HEK293 (cell line): ENCODE measurements at regions not wholly inside any gene's neighbourhood (a gene's known extent, or its start where the extent isn't known, plus 50 kb on each side); places are given as distances from the start of the nearest gene placed in this dataset.

Experiments used
- CTCF ChIA-PET: fragments of 350-600 bp; formaldehyde crosslinking; extraction: SDS; loops from one replicate; lab custom pipeline; 2021; ENCODE audit warnings: antibody characterized with exemption; lab: Yijun Ruan, JAX
- POLR2A ChIA-PET: fragments of 300-600 bp; formaldehyde crosslinking; extraction: SDS; loops from one replicate; lab custom pipeline; 2020; ENCODE audit warnings: antibody characterized with exemption, inconsistent platforms; lab: Yijun Ruan, JAX
- H3K27ac ChIP-seq: fragments of 200-500 bp; sonication (Bioruptor generic); 2 replicates; pipeline ENCODE4 v1.5.1; 2014; ENCODE audit warnings: low read depth, low read length, control low read depth, inconsistent platforms; ENCODE audit errors: extremely low read depth
- H3K36me3 ChIP-seq, 2 experiments: fragments of 200-500 bp in 1 of 2; sonication (Bioruptor generic) in 1 of 2; 1 replicate in 1 of 2; 2 replicates in 1 of 2; pipeline ENCODE4 v1.5.1; 2014 to 2017; ENCODE audit warnings: inconsistent platforms in 2 of 2, low read length in 2 of 2; ENCODE audit not compliant: control insufficient read depth in 2 of 2, insufficient read depth in 1 of 2
- H3K4me1 ChIP-seq: fragments of 200-500 bp; sonication (Bioruptor generic); 2 replicates; pipeline ENCODE4 v1.5.1; 2014; ENCODE audit warnings: mild to moderate bottlenecking, low read length, inconsistent platforms; ENCODE audit not compliant: control insufficient read depth, insufficient read depth
- H3K4me3 ChIP-seq: 2 replicates; pipeline ENCODE4 v1.5.1; 2011; ENCODE audit warnings: low read depth, mild to moderate bottlenecking, control low read depth, low read length, moderate library complexity
- H3K9me3 ChIP-seq: fragments of 200-500 bp; sonication (Bioruptor generic); 2 replicates; pipeline ENCODE4 v1.5.1; 2014; ENCODE audit warnings: low read depth, low read length, inconsistent platforms; ENCODE audit not compliant: control insufficient read depth, insufficient read depth
- HOXA7 ChIP-seq: sonication (generic); formaldehyde crosslinking; IDR thresholded peaks from 2 replicates; pipeline ENCODE4 v1.8.1; 2022; ENCODE audit warnings: missing genetic modification reagents, borderline replicate concordance
- HOXD13 ChIP-seq: sonication (generic); formaldehyde crosslinking; IDR thresholded peaks from 2 replicates; pipeline ENCODE4 v1.8.0; 2022; ENCODE audit warnings: missing genetic modification reagents, borderline replicate concordance
- KLF9 ChIP-seq: fragments of 450-650 bp; formaldehyde crosslinking; IDR thresholded peaks from 2 replicates; pipeline ENCODE4 v1.5.1; 2016; ENCODE audit warnings: missing biosample characterization, missing genetic modification characterization, low read depth
- RBAK ChIP-seq: fragments of 450-650 bp; formaldehyde crosslinking; IDR thresholded peaks from 2 replicates; pipeline ENCODE4 v1.5.1; 2016; ENCODE audit warnings: missing biosample characterization, missing genetic modification characterization
- ZBTB21 ChIP-seq: fragments of 450-650 bp; formaldehyde crosslinking; IDR thresholded peaks from 2 replicates; pipeline ENCODE4 v1.5.1; 2017; ENCODE audit warnings: missing biosample characterization, missing genetic modification characterization
- ZBTB7A ChIP-seq: fragments of 450-650 bp; formaldehyde crosslinking; IDR thresholded peaks from 2 replicates; pipeline ENCODE4 v1.5.1; 2016; ENCODE audit warnings: low read depth, missing biosample characterization, missing genetic modification characterization
- ZFHX2 ChIP-seq: fragments of 450-650 bp; formaldehyde crosslinking; conservative IDR thresholded peaks from 2 replicates; pipeline ENCODE4 v1.5.1; 2016; ENCODE audit warnings: missing biosample characterization, missing genetic modification characterization
- ZFP69B ChIP-seq: fragments of 450-650 bp; formaldehyde crosslinking; IDR thresholded peaks from 2 replicates; pipeline ENCODE4 v1.5.1; 2016; ENCODE audit warnings: missing biosample characterization, missing genetic modification characterization
- ZNF175 ChIP-seq: fragments of 450-650 bp; formaldehyde crosslinking; IDR thresholded peaks from 2 replicates; pipeline ENCODE4 v1.5.1; 2016; ENCODE audit warnings: missing biosample characterization, missing genetic modification characterization
- ZNF214 ChIP-seq: fragments of 450-650 bp; formaldehyde crosslinking; IDR thresholded peaks from 2 replicates; pipeline ENCODE4 v1.5.1; 2017; ENCODE audit warnings: missing biosample characterization, mild to moderate bottlenecking, missing genetic modification characterization, borderline replicate concordance
- ZNF274 ChIP-seq, 2 experiments: fragments of 200-500 bp in 1 of 2; fragments of 450-650 bp in 1 of 2; sonication (Bioruptor generic) in 1 of 2; formaldehyde crosslinking in 1 of 2; IDR thresholded peaks; 2 replicates each; pipeline versions ENCODE4 v1.5.1 to v1.6.1; 2014 to 2016; ENCODE audit warnings: borderline replicate concordance in 1 of 2, inconsistent platforms in 1 of 2, low read length in 1 of 2, missing biosample characterization in 1 of 2, missing genetic modification characterization in 1 of 2
- ZNF37A ChIP-seq: fragments of 450-650 bp; IDR thresholded peaks from 2 replicates; pipeline ENCODE4 v1.5.1; 2018; ENCODE audit warnings: missing biosample characterization, missing genetic modification characterization
- ZNF398 ChIP-seq: fragments of 450-650 bp; formaldehyde crosslinking; IDR thresholded peaks from 2 replicates; pipeline ENCODE4 v1.5.1; 2017; ENCODE audit warnings: missing biosample characterization, missing genetic modification characterization
- ZNF48 ChIP-seq: fragments of 450-650 bp; formaldehyde crosslinking; IDR thresholded peaks from 2 replicates; pipeline ENCODE4 v1.5.1; 2016; ENCODE audit warnings: missing biosample characterization, missing genetic modification characterization
- ZNF610 ChIP-seq: fragments of 450-650 bp; formaldehyde crosslinking; IDR thresholded peaks from 2 replicates; pipeline ENCODE4 v1.5.1; 2016; ENCODE audit warnings: missing biosample characterization, missing genetic modification characterization, borderline replicate concordance
- ZNF623 ChIP-seq: fragments of 450-650 bp; formaldehyde crosslinking; IDR thresholded peaks from 2 replicates; pipeline ENCODE4 v1.5.1; 2016; ENCODE audit warnings: missing biosample characterization, missing genetic modification characterization
- ZNF670 ChIP-seq: fragments of 450-650 bp; formaldehyde crosslinking; IDR thresholded peaks from 2 replicates; pipeline ENCODE4 v1.5.1; 2016; ENCODE audit warnings: missing biosample characterization, missing genetic modification characterization, low read depth
- ZNF776 ChIP-seq: fragments of 450-650 bp; formaldehyde crosslinking; IDR thresholded peaks from 2 replicates; pipeline ENCODE4 v1.5.0; 2017; ENCODE audit warnings: missing biosample characterization, missing genetic modification characterization, borderline replicate concordance
- ZNF843 ChIP-seq: fragments of 450-650 bp; formaldehyde crosslinking; IDR thresholded peaks from 2 replicates; pipeline ENCODE4 v1.5.1; 2016; ENCODE audit warnings: missing biosample characterization, missing genetic modification characterization
- TF ChIP-seq, protein P1 (sequence below): fragments of 450-650 bp; formaldehyde crosslinking; IDR thresholded peaks from 2 replicates; pipeline ENCODE4 v1.5.1; 2016; ENCODE audit warnings: missing biosample characterization, missing genetic modification characterization, borderline replicate concordance
- TF ChIP-seq, protein P2 (sequence below): fragments of 450-650 bp; formaldehyde crosslinking; IDR thresholded peaks from 2 replicates; pipeline ENCODE4 v1.5.1; 2016; ENCODE audit warnings: missing biosample characterization, missing genetic modification characterization
- TF ChIP-seq, protein P3 (sequence below): fragments of 450-650 bp; formaldehyde crosslinking; IDR thresholded peaks from 2 replicates; pipeline ENCODE4 v1.5.1; 2016; ENCODE audit warnings: missing biosample characterization, missing genetic modification characterization

DNA sequence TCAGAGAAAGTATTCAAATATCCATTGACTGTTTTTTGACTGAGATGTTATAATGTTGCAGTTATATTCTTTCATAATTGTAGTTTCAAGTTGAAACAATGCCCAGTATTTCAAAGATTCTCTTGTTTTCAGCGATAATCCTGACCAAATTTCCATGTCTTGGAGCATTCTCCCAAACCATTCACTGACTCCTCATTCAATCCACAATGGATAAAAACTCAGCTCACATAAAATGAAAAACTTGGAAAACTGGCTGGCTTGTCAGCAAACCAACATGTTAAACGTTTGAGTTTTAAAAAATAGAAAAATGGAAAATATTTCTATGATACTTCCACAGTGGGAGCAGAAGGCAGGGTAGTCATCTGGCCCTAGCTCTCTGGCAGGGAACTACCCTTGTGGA lies 184.4 kb downstream of the C7orf25 start (continued):
- TF ChIP-seq RBAK (tag by site-specific recombination): no peak
- TF ChIP-seq ZNF175: no peak
- no peak for TF ChIP-seq ZNF214 (tag by site-specific recombination)
- no peak for TF ChIP-seq ZNF776 (tag by site-specific recombination)
- TF ChIP-seq, protein P1, sequence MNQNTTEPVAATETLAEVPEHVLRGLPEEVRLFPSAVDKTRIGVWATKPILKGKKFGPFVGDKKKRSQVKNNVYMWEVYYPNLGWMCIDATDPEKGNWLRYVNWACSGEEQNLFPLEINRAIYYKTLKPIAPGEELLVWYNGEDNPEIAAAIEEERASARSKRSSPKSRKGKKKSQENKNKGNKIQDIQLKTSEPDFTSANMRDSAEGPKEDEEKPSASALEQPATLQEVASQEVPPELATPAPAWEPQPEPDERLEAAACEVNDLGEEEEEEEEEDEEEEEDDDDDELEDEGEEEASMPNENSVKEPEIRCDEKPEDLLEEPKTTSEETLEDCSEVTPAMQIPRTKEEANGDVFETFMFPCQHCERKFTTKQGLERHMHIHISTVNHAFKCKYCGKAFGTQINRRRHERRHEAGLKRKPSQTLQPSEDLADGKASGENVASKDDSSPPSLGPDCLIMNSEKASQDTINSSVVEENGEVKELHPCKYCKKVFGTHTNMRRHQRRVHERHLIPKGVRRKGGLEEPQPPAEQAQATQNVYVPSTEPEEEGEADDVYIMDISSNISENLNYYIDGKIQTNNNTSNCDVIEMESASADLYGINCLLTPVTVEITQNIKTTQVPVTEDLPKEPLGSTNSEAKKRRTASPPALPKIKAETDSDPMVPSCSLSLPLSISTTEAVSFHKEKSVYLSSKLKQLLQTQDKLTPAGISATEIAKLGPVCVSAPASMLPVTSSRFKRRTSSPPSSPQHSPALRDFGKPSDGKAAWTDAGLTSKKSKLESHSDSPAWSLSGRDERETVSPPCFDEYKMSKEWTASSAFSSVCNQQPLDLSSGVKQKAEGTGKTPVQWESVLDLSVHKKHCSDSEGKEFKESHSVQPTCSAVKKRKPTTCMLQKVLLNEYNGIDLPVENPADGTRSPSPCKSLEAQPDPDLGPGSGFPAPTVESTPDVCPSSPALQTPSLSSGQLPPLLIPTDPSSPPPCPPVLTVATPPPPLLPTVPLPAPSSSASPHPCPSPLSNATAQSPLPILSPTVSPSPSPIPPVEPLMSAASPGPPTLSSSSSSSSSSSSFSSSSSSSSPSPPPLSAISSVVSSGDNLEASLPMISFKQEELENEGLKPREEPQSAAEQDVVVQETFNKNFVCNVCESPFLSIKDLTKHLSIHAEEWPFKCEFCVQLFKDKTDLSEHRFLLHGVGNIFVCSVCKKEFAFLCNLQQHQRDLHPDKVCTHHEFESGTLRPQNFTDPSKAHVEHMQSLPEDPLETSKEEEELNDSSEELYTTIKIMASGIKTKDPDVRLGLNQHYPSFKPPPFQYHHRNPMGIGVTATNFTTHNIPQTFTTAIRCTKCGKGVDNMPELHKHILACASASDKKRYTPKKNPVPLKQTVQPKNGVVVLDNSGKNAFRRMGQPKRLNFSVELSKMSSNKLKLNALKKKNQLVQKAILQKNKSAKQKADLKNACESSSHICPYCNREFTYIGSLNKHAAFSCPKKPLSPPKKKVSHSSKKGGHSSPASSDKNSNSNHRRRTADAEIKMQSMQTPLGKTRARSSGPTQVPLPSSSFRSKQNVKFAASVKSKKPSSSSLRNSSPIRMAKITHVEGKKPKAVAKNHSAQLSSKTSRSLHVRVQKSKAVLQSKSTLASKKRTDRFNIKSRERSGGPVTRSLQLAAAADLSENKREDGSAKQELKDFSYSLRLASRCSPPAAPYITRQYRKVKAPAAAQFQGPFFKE (tag by site-specific recombination): no peak
- TF ChIP-seq ZNF670 (tag by site-specific recombination): no peak
- TF ChIP-seq ZBTB7A (tag by site-specific recombination): no peak

DNA sequence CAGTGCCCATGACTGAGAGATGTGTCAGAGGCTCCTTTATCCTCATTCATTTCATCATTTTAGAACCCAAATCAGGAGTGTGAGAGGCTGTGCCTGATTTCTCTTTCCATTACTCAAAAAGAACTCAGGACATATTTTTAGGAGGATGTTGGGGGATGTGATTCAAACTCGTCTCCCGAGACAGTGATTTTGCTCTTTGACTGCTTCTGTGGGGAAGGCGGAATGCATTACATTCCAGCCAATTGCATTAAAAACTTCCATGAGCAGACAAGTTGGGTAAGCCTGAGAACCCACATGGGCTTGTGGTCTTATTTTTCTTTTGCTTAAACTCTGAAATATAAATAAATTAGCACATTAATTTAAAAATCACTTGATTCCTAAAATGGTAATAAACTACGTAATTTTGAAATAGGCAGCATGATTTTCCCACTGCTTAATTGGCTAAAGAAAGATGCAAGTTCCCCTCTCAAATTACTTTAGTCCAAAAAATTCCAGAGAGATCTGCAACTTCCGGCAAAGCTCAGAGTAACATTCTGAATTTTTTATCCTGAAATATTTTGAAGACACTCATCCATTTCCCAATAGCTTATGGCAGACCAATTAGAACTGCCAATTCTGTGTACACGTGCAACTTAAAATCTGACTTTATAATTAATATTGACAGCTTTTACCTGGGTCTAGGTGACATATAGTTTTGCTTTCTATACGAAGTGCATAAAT lies 185.6 kb downstream of the C7orf25 start:
- CTCF ChIA-PET: interaction anchor here (1.3 to 5.3 kb wide), 2 partner anchors 11 to 19 kb away, joined by 4 to 26 read pairs; no protein-coding TSS in a partner anchor
- POLR2A ChIA-PET: no interaction called here
- H3K9me3 ChIP-seq: no peaks in the 10 kb centered on the region
- no peak overlapping the region for H3K4me3 ChIP-seq
- no peak overlapping the region for H3K27ac ChIP-seq
- H3K4me1 ChIP-seq: no peaks in the 10 kb centered on the region
- TF ChIP-seq, protein P2, sequence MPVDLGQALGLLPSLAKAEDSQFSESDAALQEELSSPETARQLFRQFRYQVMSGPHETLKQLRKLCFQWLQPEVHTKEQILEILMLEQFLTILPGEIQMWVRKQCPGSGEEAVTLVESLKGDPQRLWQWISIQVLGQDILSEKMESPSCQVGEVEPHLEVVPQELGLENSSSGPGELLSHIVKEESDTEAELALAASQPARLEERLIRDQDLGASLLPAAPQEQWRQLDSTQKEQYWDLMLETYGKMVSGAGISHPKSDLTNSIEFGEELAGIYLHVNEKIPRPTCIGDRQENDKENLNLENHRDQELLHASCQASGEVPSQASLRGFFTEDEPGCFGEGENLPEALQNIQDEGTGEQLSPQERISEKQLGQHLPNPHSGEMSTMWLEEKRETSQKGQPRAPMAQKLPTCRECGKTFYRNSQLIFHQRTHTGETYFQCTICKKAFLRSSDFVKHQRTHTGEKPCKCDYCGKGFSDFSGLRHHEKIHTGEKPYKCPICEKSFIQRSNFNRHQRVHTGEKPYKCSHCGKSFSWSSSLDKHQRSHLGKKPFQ (tag by site-specific recombination): no peak
- TF ChIP-seq ZNF48 (no peak), ZBTB21 (tag by site-specific recombination) (no peak), ZNF214 (tag by site-specific recombination) (no peak)
- TF ChIP-seq, protein P3, sequence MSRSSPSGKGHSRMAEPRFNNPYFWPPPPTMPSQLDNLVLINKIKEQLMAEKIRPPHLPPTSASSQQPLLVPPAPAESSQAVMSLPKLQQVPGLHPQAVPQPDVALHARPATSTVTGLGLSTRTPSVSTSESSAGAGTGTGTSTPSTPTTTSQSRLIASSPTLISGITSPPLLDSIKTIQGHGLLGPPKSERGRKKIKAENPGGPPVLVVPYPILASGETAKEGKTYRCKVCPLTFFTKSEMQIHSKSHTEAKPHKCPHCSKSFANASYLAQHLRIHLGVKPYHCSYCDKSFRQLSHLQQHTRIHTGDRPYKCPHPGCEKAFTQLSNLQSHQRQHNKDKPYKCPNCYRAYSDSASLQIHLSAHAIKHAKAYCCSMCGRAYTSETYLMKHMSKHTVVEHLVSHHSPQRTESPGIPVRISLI (tag by site-specific recombination): no peak
- TF ChIP-seq, all 188 proteins: peak for 0
- H3K36me3 ChIP-seq: no peaks in the 10 kb centered on the region

GRCh38 chr7:42722716-42723115 lies 189.2 kb downstream of the C7orf25 start:
- no peak overlapping the region for H3K4me3 ChIP-seq
- H3K27ac ChIP-seq: no peak overlapping the region
- H3K4me1 ChIP-seq: no peaks in the 10 kb centered on the region
- H3K36me3 ChIP-seq: no peaks in the 10 kb centered on the region
- no peaks in the 10 kb centered on the region for H3K9me3 ChIP-seq
- ChIA-PET CTCF (interaction anchor here (0.7 to 3.0 kb wide), 3 partner anchors 23 to 782 kb away, joined by 3 to 10 read pairs (median 3); no protein-coding TSS in a partner anchor), POLR2A (no interaction called here)
- TF ChIP-seq ZNF623 (no peak), ZNF776 (tag by site-specific recombination) (no peak), ZNF670 (tag by site-specific recombination) (no peak), ZNF610 (tag by site-specific recombination) (no peak), ZNF398 (tag by site-specific recombination) (no peak), ZFP69B (tag by site-specific recombination) (no peak), ZFHX2 (tag by site-specific recombination) (no peak), ZNF37A (no peak), HOXA7 (CRISPR knock-in tag) (no peak), ZNF843 (no peak), KLF9 (tag by site-specific recombination) (no peak), HOXD13 (CRISPR knock-in tag) (no peak), ZNF274 (IDR thresholded peaks at IDR 0.05; ENCODE audit: low read length) (no peak), ZNF274 (tag by site-specific recombination; IDR thresholded peaks at IDR 0.05; ENCODE audit: borderline replicate concordance) (no peak)
